ENCODE measurements at regions not wholly inside any gene's neighbourhood (a gene's known extent, or its start where the extent isn't known, plus 50 kb on each side); places are given as distances from the start of the nearest gene placed in this dataset.

GRCh38 chr6:170110201-170111140 lies 180.4 kb downstream of the DLL1 start:
- no peak for DNase-seq

GRCh38 chr6:170108890-170109587 lies 181.8 kb downstream of the DLL1 start:
- DNase-seq: no peak

- no peak for DNase-seq
Observed at GRCh38 chr6:170108456-170108855, 182.4 kb downstream of the DLL1 start.

- DNase-seq: no peak
Observed at GRCh38 chr6:170107606-170108222, 183.2 kb downstream of the DLL1 start.

- DNase-seq: no peak
Observed at GRCh38 chr6:170106906-170107525, 183.9 kb downstream of the DLL1 start.

- DNase-seq: no peak
Observed at GRCh38 chr6:170102582-170103481, 188.0 kb downstream of the DLL1 start.

GRCh38 chr6:170102038-170102437 lies 188.8 kb downstream of the DLL1 start:
- no peak for DNase-seq

GRCh38 chr6:170101281-170102035 lies 189.4 kb downstream of the DLL1 start:
- DNase-seq: no peak

GRCh38 chr6:170100046-170100445 lies 190.8 kb downstream of the DLL1 start:
- no peak for DNase-seq

- no peak for DNase-seq
Observed at GRCh38 chr6:170099387-170099786, 191.5 kb downstream of the DLL1 start.

GRCh38 chr6:170098428-170099170 lies 192.3 kb downstream of the DLL1 start:
- no peak for DNase-seq

- DNase-seq: no peak
Observed at GRCh38 chr6:170097505-170098427, 193.1 kb downstream of the DLL1 start.

- DNase-seq: no peak
Observed at GRCh38 chr6:170096803-170097504, 193.9 kb downstream of the DLL1 start.

- no peak for DNase-seq
Observed at GRCh38 chr6:170096191-170096802, 194.6 kb downstream of the DLL1 start.

- no peak for DNase-seq
Observed at GRCh38 chr6:170095273-170095981, 195.5 kb downstream of the DLL1 start.

GRCh38 chr6:170094686-170095272 lies 196.1 kb downstream of the DLL1 start:
- DNase-seq: no peak

Measured in stimulated activated CD4-positive, alpha-beta T cell treated with anti-CD3 and anti-CD28 coated beads, Interleukin-2, amount 100 ng/mL, for 48 hours (primary cell).